Stimulated activated CD8-positive, alpha-beta memory T cell treated with anti-CD3 and anti-CD28 coated beads, Interleukin-7, amount 100 ng/mL, for 24 hours (primary cell): ENCODE measurements at regions not wholly inside any gene's neighbourhood (a gene's known extent, or its start where the extent isn't known, plus 50 kb on each side); places are given as distances from the start of the nearest gene placed in this dataset.
"Not testable (repeated sequence)": the region's sequence is repeated elsewhere in the genome, so short reads cannot be mapped to it uniquely, and the experiment has no call there.

Experiments
- DNase-seq: peaks from one replicate; pipeline ENCODE4 v3.0.0-alpha.2; 2020; ENCODE audit warnings: low read depth

DNA sequence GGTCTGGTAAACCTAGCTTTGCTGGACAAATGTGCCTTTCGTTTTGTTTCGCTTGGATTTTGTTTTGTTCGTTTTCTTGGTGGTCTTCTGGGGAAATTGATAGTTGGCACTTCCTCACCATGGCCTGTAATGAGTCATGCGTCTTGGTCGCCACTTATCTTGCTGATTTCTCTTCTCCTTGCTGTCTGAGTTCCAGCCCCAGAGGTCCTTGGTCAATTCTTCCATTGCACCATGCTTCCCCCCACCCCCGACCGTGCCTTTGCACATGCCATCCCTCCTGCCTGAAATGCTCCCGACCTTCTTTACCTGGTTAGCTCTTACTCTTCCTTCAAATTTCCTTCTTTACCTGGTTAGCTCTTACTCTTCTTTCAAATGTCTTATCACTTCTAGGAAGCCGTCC is 168.7 kb upstream of the MSX2 start:
- no peak for DNase-seq

DNA sequence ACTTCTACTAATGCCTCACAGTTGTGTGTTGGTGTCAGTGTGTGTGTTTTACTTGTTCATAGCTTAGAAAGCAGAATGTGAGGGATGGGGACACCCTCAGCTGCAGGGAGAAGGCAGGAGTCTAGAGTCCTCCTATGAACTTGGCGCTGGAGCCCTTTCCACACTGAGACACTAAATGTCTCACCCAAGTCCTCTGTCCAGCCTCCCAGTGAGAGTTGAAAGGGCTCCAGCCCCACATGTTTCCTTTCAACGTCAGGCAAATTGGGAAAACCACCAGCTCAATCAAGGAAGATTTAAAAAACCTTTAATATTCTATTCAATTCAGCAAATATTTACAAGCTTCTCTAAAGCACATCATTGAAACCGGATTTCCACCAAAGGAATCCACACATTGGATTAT is 167.6 kb upstream of the MSX2 start:
- no peak for DNase-seq

DNA sequence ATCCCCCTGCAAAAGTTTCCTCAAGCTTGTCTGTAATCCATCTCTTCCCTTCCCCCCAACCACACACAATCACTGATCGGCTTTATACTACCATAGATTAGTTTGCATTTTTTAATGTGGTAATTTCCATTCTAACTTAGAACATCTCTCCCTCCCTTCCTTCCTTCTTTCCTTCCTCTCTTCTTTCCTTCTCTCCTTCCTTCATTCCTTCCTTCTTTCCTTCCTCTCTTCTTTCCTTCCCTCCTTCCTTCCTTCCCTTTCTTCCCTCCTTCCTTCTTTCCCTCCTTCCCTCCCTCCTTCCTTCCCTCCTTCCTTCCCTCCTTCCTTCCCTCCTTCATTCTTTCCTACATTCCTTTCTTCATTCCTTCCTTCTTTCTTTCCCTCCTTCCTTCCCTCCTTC is 166.2 kb upstream of the MSX2 start:
- DNase-seq: no peak

GRCh38 chr5:174559141-174559540 is 165.2 kb upstream of the MSX2 start:
- DNase-seq: no peak

- DNase-seq: no peak
Observed at GRCh38 chr5:174559566-174560090, 164.8 kb upstream of the MSX2 start.

DNA sequence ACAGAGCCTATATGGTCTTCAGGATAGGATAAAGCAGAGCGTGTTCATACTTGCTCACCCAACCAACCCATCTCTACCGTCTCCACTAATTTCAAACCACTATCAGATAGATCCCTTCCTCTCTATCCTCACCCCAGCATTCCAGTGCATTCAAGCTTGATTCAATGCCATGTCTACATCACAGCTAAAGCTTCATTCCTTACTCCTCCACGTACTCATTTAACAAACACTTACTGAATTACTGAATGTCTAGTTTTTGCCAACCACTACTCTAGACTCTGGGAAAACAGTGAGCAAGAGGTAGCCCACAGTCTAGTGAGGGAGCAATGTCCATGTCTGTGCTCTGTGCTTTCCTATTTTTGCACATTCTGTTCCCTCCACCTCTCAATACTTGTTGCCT is 163.5 kb upstream of the MSX2 start:
- no peak for DNase-seq

DNA sequence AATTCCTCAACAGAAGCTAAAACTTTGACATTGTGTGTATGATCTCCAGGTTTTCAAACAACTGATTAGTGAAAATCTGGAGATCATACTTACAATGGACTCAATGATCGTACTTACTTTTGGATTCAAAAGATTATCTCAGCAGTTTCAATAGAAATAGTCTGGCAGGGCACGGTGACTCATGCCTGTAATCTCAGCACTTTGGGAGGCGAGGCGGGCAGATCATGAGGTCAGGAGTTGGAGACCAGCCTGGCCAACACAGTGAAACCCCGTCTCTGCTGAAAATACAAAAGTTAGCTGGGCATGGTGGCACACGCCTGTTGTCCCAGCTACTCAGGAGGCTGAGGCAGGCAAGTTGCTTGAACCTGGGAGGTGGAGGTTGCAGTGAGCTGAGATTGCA is 161.3 kb upstream of the MSX2 start:
- DNase-seq: not testable (repeated sequence)

DNA sequence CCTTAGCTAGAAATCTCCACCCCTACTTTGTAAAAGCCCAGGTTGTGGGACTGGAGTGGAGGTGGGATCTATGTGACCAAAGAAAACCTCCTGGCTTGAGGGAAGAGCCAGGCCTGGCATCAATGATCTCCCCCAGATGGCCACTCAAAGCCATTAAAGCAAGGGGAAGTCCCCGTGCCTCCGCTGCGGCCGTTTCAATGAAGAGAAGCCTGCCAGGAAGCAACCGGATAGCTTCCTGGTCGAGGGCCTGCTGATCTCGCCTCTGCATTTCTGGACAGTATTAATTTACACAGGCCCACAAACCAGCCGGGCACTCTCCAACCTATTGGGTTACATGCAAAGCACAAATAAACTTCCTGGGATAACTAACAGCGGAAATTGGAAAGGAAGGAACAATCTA is 160.5 kb upstream of the MSX2 start:
- no peak for DNase-seq

DNA sequence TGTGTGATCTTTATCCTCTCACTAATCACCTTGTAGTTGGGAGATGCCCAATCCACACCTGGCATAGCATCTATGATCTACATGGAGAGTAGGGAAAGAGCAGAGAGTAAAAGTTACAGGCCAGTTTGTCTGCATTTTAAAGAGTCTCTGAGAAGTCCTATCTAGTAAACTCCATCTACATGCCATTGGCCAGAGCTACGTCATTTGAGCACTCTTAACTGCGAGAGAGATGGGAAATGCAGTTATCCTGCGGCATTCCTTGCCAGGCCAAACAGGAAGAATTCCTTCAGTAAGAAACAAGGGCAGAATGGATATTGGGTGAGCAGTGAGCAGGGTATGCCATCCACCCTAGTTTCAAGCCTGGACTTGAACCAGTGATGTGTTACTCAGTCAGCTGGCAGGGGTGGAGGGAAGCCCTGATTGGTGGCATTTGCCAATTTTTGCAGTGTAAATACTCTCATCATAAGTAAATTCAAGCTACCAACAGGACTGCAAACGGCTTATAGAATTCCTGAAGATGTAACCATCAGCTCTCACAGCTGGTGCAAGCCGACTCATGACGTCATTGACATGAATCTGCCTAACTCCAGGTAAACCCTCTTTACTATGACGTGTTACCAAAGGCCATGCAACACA is 156.8 kb upstream of the MSX2 start:
- DNase-seq: no peak

DNA sequence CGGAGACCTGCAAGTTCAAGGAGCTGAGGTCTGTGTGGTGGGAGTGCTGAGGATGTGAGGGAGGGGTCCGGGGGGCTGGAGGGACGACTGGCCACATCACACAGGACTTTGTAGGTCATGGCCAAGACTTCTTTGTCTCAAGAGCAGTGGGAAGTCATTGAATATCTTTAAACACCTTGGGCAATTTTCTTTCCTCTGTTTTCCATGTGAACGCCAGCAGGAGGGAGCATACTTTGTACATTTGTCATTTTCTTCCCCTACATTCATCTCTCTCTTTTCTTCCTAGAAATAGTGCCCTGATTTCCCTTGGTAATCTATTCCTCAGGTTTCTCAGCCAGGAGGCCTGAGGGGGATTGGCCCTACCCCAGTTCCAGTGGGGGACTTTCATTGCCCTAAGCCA is 153.7 kb upstream of the MSX2 start:
- DNase-seq: no peak

DNA sequence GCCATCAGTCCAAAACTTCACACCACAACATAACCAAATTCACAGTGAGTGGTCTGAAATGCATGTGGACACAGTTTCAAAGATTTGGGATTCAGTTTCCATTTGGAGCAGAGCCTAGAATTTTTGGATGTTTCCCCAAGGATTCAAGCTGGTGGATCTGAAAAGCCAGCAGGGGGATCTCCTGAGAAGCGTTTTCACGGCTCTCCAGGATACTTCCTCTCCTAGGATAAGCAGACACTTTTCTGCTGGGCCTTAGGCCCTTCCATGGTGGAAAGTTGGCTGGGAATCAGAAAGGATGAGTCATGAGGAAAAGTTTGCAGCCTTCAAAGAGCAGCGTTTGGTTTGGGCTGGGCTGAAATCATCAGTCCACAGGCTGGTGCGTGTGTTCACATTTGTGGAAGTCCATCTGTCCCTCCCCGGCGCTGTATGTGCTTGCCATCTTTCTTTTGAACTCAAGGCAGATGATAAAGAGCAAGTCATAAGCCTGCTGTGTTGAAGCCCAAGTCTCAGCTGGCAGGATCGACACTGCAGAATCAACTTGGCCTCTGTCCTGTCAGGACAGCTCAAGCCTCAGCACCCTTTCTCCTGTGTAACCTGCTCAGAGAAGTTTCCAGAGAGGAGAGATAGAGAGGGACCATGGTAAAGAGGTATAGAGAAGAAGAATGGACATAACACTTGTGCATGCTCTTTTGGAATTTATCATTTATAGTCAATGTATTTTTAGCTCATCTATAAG is 152.6 kb upstream of the MSX2 start:
- DNase-seq: no peak

DNA sequence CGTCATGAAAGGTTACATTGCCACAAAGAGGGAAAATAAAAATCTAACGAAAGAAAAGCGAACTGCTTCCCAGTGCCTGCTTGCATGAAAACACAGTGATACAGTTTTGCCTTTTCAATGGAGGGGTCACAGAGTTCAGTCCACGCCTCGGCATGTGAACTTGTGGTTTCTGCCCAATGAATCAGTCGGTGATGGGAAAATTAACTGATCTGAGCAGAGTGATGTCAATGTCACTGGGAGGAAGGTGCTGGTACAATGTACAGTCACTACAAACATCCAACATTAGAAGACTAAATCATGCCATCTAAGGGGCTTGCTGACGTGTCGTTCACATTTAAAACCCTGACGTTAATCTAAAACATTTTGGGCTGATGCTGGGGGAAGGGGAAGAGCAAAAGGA is 151.8 kb upstream of the MSX2 start:
- DNase-seq: no peak

- no peak for DNase-seq
Observed at GRCh38 chr5:174573221-174573994, 151.0 kb upstream of the MSX2 start.

- no peak for DNase-seq
Observed at GRCh38 chr5:174575043-174575442, 149.3 kb upstream of the MSX2 start.

GRCh38 chr5:174576042-174576441 is 148.3 kb upstream of the MSX2 start:
- no peak for DNase-seq

GRCh38 chr5:174581479-174581878 is 142.9 kb upstream of the MSX2 start:
- no peak for DNase-seq

- DNase-seq: no peak
Observed at GRCh38 chr5:174581894-174582293, 142.5 kb upstream of the MSX2 start.

DNA sequence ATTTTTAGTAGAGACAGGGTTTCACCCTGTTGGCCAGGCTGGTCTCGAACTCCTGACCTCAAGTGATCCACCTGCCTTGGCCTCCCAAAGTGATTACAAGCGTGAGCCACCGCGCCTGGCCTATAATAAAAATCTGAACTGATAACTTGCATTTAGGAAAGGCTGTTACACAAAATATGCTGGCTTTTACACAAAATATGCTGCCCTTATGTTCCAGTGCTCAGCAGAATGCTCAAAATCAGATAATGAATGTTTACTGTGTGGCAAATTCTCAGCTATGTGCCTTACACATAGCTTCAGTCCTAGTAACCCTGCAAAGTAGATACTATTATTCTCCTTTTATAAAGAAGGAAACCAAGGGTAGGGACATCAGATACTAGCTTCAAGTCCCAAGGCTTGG is 141.3 kb upstream of the MSX2 start:
- no peak for DNase-seq

- DNase-seq: no peak
Observed at GRCh38 chr5:174585472-174585871, 138.9 kb upstream of the MSX2 start.

DNA sequence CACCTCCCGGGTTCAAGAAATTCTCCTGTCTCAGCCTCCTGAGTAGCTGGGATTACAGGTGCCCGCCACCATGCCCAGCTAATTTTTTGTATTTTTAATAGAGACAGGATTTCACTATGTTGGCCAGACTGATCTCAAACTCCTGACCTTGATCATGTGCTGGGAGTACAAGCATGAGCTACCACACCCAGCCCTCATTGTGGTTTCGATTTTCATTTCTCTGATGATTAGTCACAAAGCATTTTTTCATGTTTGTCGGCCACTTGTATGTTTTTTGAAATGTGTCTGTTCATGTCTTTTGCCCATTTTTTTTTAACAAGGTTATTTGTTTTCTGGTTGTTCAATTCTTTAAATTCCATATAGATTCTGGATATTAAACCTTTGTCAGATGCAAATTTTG is 138.2 kb upstream of the MSX2 start:
- DNase-seq: not testable (repeated sequence)

- DNase-seq: no peak
Observed at GRCh38 chr5:174589011-174589410, 135.4 kb upstream of the MSX2 start.

DNA sequence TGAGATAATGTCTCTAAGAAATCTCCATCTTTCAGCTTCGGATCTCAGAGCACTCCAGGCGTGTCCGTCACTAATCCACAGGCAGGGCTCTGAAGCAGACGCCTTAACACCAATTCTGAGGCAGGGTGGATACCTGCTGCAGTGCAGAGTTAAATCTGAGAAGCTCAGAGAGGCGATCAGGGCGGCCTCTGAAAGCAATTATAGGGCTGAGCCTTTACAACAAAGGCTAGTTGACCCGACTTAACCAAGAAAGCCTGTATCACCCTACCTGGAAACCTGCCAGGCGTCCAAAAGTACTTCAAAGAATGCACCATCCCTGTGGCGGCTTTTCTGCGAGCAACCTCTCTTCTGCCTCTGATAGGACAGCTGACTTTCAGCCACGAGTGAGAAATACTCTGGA is 134.8 kb upstream of the MSX2 start:
- DNase-seq: no peak

DNA sequence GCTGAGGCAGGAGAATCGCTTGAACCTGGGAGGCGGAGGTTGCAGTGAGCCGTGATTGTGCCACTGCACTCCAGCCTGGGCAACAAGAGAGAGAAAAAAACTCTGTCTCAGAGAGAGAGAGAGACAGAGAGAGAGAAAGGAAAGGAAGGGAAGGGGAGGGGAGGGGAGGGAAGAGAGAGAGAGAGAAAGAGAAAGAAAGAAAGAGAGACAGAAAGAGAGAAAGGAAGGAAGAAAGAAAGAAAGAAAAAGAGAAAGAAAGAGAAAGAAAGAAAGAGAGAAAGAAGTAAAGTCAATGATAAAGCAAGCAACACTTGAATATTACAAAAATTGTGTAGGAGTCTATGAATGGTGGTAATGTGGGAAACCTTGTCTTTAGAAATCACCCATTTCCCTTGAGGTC is 133.6 kb upstream of the MSX2 start:
- DNase-seq: no peak
